AG10803 (cell line): ENCODE measurements at regions not wholly inside any gene's neighbourhood (a gene's known extent, or its start where the extent isn't known, plus 50 kb on each side); places are given as distances from the start of the nearest gene placed in this dataset.
"Not testable (repeated sequence)": the region's sequence is repeated elsewhere in the genome, so short reads cannot be mapped to it uniquely, and the experiment has no call there.

Experiments used
- DNase-seq: peaks from one replicate; pipeline ENCODE4 v3.0.0; 2010; ENCODE audit warnings: low read depth
- H3K4me3 ChIP-seq: 2 replicates; pipeline ENCODE4 v1.5.1; 2011; ENCODE audit warnings: mild to moderate bottlenecking, low read length, control low read depth
- CTCF ChIP-seq: conservative IDR thresholded peaks from 2 replicates; pipeline ENCODE4 v1.5.1; 2011; ENCODE audit warnings: mild to moderate bottlenecking, low read length, control low read depth, inconsistent platforms

DNA sequence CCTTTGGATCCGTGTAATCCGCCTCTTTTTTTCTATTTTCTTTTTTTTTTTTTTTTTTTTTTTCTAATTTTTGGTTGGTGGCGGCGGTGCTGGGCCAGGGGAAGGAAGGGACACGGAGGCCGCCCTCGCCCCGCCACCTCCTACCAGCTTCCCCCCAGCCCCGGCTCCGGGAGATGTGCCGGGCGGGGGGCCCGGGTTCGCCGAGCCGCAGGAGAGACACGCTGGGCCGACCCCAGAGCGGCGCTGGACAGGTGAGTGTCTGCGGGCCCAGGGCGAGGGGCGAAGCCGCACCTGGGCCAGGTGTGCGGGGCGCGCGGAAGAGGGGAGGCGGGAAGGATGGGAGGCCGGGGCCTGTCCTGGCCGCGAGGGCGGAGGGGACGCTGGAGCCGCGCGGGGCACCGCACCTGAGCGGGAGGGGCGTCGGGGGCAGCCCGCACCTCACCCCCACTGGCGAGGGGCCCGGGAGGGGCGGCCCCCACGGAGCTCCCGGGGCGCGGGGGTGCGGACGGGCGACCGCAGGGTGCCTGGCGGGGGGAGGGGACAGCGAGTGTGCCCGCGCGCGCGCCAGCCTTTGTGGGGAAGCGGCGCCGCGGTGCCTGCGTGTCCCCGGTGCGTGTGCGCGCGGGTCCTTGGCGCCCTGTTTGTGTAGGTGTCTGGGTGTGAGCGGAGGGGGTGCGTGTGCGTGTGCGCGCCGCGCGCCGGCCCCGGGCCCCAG, 114.8 kb downstream of the CRLF3 start:
- H3K4me3 ChIP-seq: peak overlapping the region; percentile 53
- not testable (repeated sequence) for DNase-seq

DNA sequence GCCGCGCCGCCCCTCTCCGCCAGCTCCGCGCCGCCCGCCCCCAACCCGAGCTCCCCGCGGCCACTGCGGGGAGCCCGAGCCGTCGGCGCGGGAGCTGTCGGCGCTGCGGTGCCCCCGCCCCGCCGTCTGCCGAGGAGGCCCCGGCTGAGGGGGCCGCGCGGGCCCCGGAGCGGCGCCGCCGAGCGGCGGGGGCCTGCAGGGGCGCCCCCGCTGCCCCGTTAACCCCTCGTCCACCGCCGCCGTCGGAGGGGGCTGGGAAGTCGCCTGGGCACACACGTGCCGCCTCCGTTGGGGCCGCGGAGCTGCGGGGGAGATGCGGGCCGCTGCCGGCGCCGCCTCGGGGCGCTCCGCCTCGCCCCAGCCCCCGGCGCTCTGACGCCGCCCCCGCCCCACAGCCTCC, 115.4 kb downstream of the CRLF3 start:
- H3K4me3 ChIP-seq: peak overlapping the region; percentile 67
- not testable (repeated sequence) for DNase-seq

GRCh38 chr17:30708241-30709078, 116.0 kb downstream of the CRLF3 start:
- peak; percentile 94 for DNase-seq
- H3K4me3 ChIP-seq: peak overlapping the region; percentile 67

DNA sequence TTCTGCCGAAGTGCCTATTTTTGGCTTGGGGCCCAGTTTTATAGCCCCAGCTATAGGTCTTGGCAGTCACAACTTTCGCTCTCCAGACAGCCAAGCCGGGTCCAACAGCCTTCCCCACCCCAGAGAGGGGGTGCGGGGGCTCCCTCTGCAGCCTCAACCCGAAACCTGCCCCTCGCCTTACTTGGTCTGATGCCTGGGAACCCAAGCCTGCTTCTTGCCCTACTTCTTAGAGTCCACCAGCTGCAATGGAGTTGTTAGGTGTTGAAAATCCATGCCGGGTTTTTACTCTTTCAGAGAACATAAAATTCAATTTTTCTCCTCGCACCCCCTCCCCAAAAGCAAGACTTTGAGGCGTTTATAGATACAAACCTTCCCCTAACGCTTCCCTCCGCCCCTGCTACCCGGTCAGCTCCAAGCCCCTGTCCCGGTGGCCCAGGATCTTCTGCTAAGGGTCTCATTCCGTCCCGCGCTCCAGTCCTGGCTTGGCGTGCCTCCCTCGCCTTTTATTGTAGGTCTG, 116.7 kb downstream of the CRLF3 start:
- peak; percentile 46 for DNase-seq
- H3K4me3 ChIP-seq: peak overlapping the region; percentile 67

DNA sequence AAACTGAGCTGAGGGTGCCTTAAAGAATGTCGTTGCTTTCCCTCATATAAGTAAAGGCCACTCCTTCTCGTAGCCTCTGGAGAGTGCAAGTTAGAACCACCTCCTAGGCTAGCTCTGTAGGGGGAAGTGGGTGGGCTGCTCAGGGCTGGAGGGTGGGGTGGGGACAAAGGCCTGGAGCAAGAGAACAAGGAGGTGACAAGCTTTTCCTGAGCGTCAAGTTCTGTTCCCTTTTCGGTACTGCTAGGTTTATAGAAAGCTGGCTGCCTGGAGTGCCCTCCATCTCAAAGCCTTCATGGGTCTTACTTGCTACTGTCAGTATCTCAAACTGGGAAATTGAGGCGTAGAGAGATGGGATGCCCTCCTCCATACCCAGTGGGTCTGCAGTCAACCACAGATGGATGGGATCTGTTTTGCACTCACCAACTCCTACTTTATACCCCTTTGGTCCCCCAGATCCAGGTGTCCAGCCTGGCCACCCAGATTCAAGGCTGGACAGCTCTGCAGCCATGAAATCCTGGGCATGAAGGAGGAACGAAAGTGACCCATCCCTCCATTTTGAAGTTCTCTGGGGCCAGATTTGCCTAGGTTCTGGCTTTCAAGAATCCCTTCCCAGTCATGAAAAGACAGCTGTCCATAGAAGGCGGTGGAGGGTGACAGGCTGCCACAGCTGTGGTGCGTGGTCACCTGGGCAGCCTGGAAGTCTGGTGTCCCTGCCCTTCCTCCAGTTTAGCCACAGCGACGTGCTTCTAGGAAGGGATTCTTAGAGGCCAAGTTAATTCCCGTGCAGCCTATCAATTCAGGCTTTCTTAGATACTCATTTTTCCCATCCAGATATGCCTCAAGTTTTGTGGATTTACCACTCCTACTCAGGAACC, 117.8 kb downstream of the CRLF3 start:
- not testable (repeated sequence) for H3K4me3 ChIP-seq, DNase-seq

DNA sequence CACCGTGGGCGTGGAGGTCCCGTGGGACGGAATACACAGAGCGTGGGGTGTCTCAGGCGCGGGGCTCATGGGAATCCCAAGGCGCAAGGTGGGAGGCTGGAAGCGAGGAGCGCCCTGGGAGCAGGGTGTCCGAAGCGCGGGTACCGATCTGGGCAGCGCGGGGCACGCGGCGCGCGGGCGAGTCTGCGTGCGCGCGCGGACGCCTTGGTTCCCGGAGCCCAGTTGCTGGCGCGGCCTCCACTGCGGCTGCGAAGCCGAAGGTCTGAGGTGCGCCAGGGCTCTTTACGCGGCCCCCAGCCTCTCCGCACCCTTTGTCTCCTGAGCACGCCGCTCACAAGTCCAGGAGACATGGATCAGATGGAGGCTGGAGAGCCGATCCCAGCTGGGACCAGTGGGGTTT, 118.5 kb downstream of the CRLF3 start:
- not testable (repeated sequence) for H3K4me3 ChIP-seq, DNase-seq

GRCh38 chr17:30701498-30701989, 122.9 kb downstream of the CRLF3 start:
- H3K4me3 ChIP-seq: no peak overlapping the region
- no peak for DNase-seq
- TF ChIP-seq CTCF: no peak

- DNase-seq: not testable (repeated sequence)
Measured at GRCh38 chr17:30700833-30701232, 123.7 kb downstream of the CRLF3 start.

GRCh38 chr17:30697619-30698460, 126.7 kb downstream of the CRLF3 start:
- peak; percentile 48 for DNase-seq
- H3K4me3 ChIP-seq: peak overlapping the region; percentile 59
- peak; percentile 60 for TF ChIP-seq CTCF

More at GRCh38 chr17:30700833-30701232, 123.7 kb downstream of the CRLF3 start:
- H3K4me3 ChIP-seq: not testable (repeated sequence)

- DNase-seq: no peak
- TF ChIP-seq CTCF: no peak
- no peak overlapping the region for H3K4me3 ChIP-seq
Measured at GRCh38 chr17:30696234-30696633, 128.3 kb downstream of the CRLF3 start.

DNA sequence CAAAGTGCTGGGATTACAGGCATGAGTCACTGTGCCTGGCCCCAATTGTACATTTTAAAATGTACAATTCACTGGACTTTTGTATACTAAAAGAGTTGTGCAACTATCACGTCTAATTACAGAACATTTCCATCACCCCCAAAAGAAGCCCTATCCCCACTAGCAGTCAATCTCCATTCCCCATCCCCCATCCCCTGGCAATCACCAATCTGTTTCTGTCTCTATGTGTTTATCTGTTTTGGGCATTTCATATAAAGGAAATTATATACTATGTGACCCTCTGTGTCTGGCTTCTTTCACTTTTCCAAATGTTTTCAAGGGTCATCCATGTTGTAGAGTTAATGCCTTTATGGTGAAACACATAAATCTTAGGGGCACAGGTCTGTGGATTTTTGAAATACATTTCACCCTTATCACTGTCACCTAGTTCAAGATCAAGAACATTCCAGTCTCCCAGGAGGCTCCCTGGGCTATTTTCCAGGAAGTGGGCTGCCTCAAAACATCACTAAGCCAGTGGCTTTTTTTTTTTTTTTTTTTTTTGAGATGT, 129.2 kb downstream of the CRLF3 start:
- DNase-seq, H3K4me3 ChIP-seq: not testable (repeated sequence)
